Neural cell (in vitro differentiated cells): ENCODE measurements at regions not wholly inside any gene's neighbourhood (a gene's known extent, or its start where the extent isn't known, plus 50 kb on each side); places are given as distances from the start of the nearest gene placed in this dataset.
"Not testable (repeated sequence)": the region's sequence is repeated elsewhere in the genome, so short reads cannot be mapped to it uniquely, and the experiment has no call there.

ENCODE experiments used
- H2AFZ ChIP-seq: fragments of 200-600, 300-800 bp; sonication (generic), shearing (Covaris generic); 2 replicates; pipeline ENCODE4 v1.6.0; 2014; ENCODE audit warnings: low read depth, mild to moderate bottlenecking, antibody characterized with exemption, low read length, moderate library complexity
- H3F3A ChIP-seq: fragments of 200-600 bp; shearing (Covaris generic); 2 replicates; pipeline ENCODE4 v1.6.1; 2016; ENCODE audit warnings: mild to moderate bottlenecking, moderate library complexity, mixed read lengths, antibody characterized with exemption, low read length; ENCODE audit not compliant: insufficient read depth, poor library complexity, severe bottlenecking
- H3K27ac ChIP-seq: fragments of 200-600, 300-800 bp; sonication (generic), shearing (Covaris generic); 2 replicates; pipeline ENCODE4 v1.5.1; 2014; ENCODE audit warnings: mild to moderate bottlenecking, low read length, moderate library complexity
- H3K27me3 ChIP-seq: fragments of 300-800, 200-600 bp; sonication (generic), shearing (Covaris generic); 2 replicates; pipeline ENCODE4 v1.6.0; 2014; ENCODE audit warnings: mild to moderate bottlenecking, low read depth, low read length, moderate library complexity; ENCODE audit not compliant: insufficient read depth
- H3K36me3 ChIP-seq: fragments of 300-800, 200-600 bp; sonication (generic), shearing (Covaris generic); 2 replicates; pipeline ENCODE4 v1.5.1; 2014; ENCODE audit warnings: mild to moderate bottlenecking, antibody characterized with exemption, low read length, moderate library complexity; ENCODE audit not compliant: insufficient read depth
- H3K4me2 ChIP-seq: fragments of 300-800, 200-600 bp; sonication (generic), shearing (Covaris generic); 2 replicates; pipeline ENCODE4 v1.6.0; 2014; ENCODE audit warnings: mild to moderate bottlenecking, low read length
- H3K4me3 ChIP-seq: fragments of 300-800, 200-600 bp; sonication (generic), shearing (Covaris generic); 2 replicates; pipeline ENCODE4 v1.5.1; 2014; ENCODE audit warnings: mild to moderate bottlenecking, low read length, moderate library complexity
- H3K79me2 ChIP-seq: fragments of 200-600 bp; shearing (Covaris generic); replicated peaks from 2 replicates; pipeline ENCODE4 v1.6.0; 2014; ENCODE audit warnings: mild to moderate bottlenecking, low read length, moderate library complexity; ENCODE audit not compliant: insufficient read depth
- H3K9ac ChIP-seq: fragments of 300-800, 200-600 bp; sonication (generic), shearing (Covaris generic); 2 replicates; pipeline ENCODE4 v1.6.1; 2016; ENCODE audit warnings: mild to moderate bottlenecking, low read length, mixed read lengths
- H3K9me2 ChIP-seq: fragments of 200-600 bp; shearing (Covaris generic); 2 replicates; pipeline ENCODE4 v1.6.1; 2016; ENCODE audit warnings: mild to moderate bottlenecking, low read length, mixed read lengths; ENCODE audit not compliant: insufficient read depth
- H3K9me3 ChIP-seq: fragments of 200-600, 300-800 bp; sonication (generic), shearing (Covaris generic); 2 replicates; pipeline ENCODE4 v1.6.1; 2016; ENCODE audit warnings: mild to moderate bottlenecking, mixed run types, low read length, moderate library complexity, mixed read lengths
- H4K20me1 ChIP-seq: fragments of 200-600 bp; shearing (Covaris generic); 2 replicates; pipeline ENCODE4 v1.6.1; 2016; ENCODE audit warnings: mild to moderate bottlenecking, mixed run types; ENCODE audit not compliant: insufficient read depth
- CTCF ChIP-seq: fragments of 450-650 bp; IDR thresholded peaks from 2 replicates; pipeline ENCODE4 v1.5.1; 2014; ENCODE audit warnings: antibody characterized with exemption, mild to moderate bottlenecking, moderate library complexity; ENCODE audit not compliant: poor library complexity, severe bottlenecking
- EP300 ChIP-seq: fragments of 450-650 bp; conservative IDR thresholded peaks from 2 replicates; pipeline ENCODE4 v1.6.1; 2014; ENCODE audit warnings: antibody characterized with exemption, mild to moderate bottlenecking, moderate library complexity; ENCODE audit not compliant: poor library complexity, severe bottlenecking
- EZH2 ChIP-seq: fragments of 200-600, 300-800 bp; shearing (Covaris generic), sonication (generic); IDR thresholded peaks from 2 replicates; pipeline ENCODE4 v1.6.1; 2014; ENCODE audit warnings: antibody characterized with exemption, low read length, borderline replicate concordance, mild to moderate bottlenecking; ENCODE audit not compliant: insufficient read depth, poor library complexity, severe bottlenecking
- MXI1 ChIP-seq: fragments of 450-650 bp; conservative IDR thresholded peaks from 2 replicates; pipeline ENCODE4 v1.6.1; 2014; ENCODE audit warnings: antibody characterized with exemption, mild to moderate bottlenecking; ENCODE audit not compliant: poor library complexity, severe bottlenecking
- POLR2AphosphoS5 ChIP-seq: IDR thresholded peaks from 2 replicates; pipeline ENCODE4 v1.6.1; 2012
- RAD21 ChIP-seq: fragments of 450-650 bp; conservative IDR thresholded peaks from 2 replicates; pipeline ENCODE4 v1.6.1; 2014; ENCODE audit warnings: antibody characterized with exemption, mild to moderate bottlenecking, moderate library complexity
- SMC3 ChIP-seq: fragments of 450-650 bp; conservative IDR thresholded peaks from 2 replicates; pipeline ENCODE4 v1.6.1; 2014; ENCODE audit warnings: antibody characterized with exemption, mild to moderate bottlenecking, moderate library complexity; ENCODE audit not compliant: poor library complexity
- TAF1 ChIP-seq: IDR thresholded peaks from 2 replicates; pipeline ENCODE4 v1.6.1; 2012; ENCODE audit warnings: low read depth
- TF ChIP-seq, protein P1 (sequence below): IDR thresholded peaks from 2 replicates; pipeline ENCODE4 v1.6.1; 2012; ENCODE audit warnings: borderline replicate concordance

DNA sequence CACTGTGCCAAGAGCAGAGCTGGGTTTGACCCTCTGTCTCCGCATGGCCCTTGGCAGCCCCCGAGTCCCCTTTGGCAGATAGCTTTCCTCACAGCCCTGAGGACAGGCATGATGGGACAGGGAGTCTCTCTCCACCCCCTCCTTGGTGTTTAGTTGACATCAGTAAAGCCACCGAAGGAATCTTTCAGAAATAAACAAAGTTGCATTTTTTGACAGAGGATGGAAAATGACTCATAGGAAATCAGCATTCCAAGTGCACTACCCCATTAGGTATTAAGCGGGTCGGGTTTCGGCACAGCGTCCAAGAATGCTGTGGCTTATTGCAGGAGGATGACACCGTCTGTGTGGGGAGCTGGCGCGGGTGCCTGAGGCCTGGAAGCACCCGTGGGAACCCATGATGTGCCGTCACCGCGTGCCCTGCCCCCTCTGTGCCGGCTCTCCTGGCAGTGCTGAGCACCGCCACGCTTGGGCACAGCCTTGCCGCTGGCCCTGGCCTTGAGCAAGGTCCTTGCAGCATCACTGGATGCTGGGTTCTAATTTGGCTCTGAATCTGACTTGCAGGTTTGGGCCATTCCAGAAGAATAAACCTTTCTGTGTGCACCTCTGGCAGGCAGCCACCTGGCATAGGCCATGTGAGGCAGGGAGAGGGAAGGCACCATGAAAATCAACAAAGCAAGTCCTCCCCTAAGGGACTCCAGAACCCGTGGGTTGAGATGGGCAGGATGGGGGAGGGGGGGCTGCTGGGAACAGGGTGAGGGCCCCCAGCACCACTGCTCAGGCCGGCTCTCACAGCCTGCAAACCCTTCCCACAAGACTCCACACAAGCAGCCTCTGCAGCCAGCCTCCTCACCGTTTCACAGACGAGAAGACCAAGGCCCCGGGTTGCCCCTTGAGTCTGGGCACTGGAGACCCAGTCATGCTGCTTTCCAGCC is 50.5 kb upstream of the ZNF469 start:
- no peaks in the 10 kb centered on the region for H3K27me3 ChIP-seq
- H3K9ac ChIP-seq, result no peak overlapping the region

DNA sequence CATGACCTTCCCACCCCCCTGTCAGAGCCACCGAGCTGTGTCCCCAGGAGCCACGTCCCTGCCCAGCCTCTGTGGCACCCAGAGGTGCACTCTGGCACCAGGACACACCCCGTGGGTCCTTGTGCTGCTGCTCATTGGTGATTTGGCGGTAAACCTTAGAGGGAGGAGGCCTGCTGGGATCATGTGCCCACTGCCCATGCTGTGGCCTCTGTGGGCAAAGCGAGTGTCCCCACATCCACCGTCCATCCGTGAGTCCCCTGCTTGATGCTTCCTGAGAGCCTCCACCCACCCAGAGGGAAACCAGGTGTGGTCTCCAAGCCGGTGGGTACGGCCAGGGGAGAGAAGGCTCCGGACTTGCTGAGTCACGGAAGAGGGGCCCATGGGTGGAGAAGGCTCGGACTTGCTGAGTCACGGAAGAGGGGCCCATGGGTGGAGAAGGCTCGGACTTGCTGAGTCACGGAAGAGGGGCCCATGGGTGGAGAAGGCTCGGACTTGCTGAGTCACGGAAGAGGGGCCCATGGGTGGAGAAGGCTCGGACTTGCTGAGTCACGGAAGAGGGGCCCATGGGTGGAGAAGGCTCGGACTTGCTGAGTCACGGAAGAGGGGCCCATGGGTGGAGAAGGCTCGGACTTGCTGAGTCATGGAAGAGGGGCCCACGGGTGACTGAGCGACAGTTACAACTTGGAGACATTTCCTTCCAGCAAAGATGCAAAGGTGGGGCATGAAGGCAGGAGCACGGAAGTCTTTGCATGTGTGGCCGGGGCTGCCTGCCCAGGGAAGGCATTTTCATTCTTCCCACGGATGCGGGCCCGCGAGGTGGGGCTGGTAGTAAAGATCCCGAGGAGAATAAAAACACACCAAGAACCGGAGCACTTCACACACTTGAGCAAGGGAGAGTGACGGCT is 49.6 kb upstream of the ZNF469 start:
- H3F3A ChIP-seq, H3K9me3 ChIP-seq, H3K9ac ChIP-seq, H4K20me1 ChIP-seq, H2AFZ ChIP-seq, H3K4me3 ChIP-seq, H3K36me3 ChIP-seq, H3K27me3 ChIP-seq, H3K79me2 ChIP-seq, H3K9me2 ChIP-seq, H3K4me2 ChIP-seq, H3K27ac ChIP-seq: not testable (repeated sequence)

More for the DNA sequence above, 50.5 kb upstream of the ZNF469 start:
- Histone ChIP-seq H3K4me2 (no peak overlapping the region), H3K4me3 (no peak overlapping the region), H3K9me3 (no peaks in the 10 kb centered on the region), H3F3A (no peaks in the 10 kb centered on the region), H4K20me1 (no peaks in the 10 kb centered on the region), H3K9me2 (no peaks in the 10 kb centered on the region), H3K27ac (no peak overlapping the region), H3K79me2 (no peaks in the 10 kb centered on the region), H3K36me3 (no peaks in the 10 kb centered on the region), H2AFZ (no peak overlapping the region)
- TF ChIP-seq POLR2AphosphoS5 (no peak), RAD21 (no peak), CTCF (no peak), EZH2 (no peak), TAF1 (no peak), EP300 (no peak), MXI1 (no peak), SMC3 (no peak)
- TF ChIP-seq, protein P1, sequence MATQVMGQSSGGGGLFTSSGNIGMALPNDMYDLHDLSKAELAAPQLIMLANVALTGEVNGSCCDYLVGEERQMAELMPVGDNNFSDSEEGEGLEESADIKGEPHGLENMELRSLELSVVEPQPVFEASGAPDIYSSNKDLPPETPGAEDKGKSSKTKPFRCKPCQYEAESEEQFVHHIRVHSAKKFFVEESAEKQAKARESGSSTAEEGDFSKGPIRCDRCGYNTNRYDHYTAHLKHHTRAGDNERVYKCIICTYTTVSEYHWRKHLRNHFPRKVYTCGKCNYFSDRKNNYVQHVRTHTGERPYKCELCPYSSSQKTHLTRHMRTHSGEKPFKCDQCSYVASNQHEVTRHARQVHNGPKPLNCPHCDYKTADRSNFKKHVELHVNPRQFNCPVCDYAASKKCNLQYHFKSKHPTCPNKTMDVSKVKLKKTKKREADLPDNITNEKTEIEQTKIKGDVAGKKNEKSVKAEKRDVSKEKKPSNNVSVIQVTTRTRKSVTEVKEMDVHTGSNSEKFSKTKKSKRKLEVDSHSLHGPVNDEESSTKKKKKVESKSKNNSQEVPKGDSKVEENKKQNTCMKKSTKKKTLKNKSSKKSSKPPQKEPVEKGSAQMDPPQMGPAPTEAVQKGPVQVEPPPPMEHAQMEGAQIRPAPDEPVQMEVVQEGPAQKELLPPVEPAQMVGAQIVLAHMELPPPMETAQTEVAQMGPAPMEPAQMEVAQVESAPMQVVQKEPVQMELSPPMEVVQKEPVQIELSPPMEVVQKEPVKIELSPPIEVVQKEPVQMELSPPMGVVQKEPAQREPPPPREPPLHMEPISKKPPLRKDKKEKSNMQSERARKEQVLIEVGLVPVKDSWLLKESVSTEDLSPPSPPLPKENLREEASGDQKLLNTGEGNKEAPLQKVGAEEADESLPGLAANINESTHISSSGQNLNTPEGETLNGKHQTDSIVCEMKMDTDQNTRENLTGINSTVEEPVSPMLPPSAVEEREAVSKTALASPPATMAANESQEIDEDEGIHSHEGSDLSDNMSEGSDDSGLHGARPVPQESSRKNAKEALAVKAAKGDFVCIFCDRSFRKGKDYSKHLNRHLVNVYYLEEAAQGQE, result no peak
